Activated CD4-positive, alpha-beta T cell treated with anti-CD3 and anti-CD28 coated beads, Interleukin-2, amount 10 ng/mL, durations not matched to agents 7 days and 5 days (primary cell): ENCODE measurements at regions not wholly inside any gene's neighbourhood (a gene's known extent, or its start where the extent isn't known, plus 50 kb on each side); places are given as distances from the start of the nearest gene placed in this dataset.

Experiments
- CTCF ChIA-PET: fragments of 350-600 bp; sonication (Branson Sonifier 250); formaldehyde crosslinking; loops from one replicate; lab custom pipeline; 2021; ENCODE audit warnings: antibody characterized with exemption; lab: Charles Lee
- POLR2A ChIA-PET: fragments of 350-600 bp; sonication (Branson Sonifier 250); formaldehyde crosslinking; loops from one replicate; lab custom pipeline; 2021; ENCODE audit warnings: antibody characterized with exemption; lab: Charles Lee
- DNase-seq: peaks from one replicate; pipeline ENCODE4 v3.0.0-alpha.2; 2020
- H3K27ac Mint-ChIP-seq: one replicate; pipeline ENCODE4 v1.8.0; 2021; ENCODE audit warnings: mild to moderate bottlenecking, moderate library complexity, mixed read lengths
- H3K27me3 Mint-ChIP-seq: one replicate; pipeline ENCODE4 v1.8.0; 2021; ENCODE audit warnings: mixed read lengths
- H3K36me3 Mint-ChIP-seq: one replicate; pipeline ENCODE4 v1.8.0; 2021; ENCODE audit warnings: low read depth, mixed read lengths
- H3K4me1 Mint-ChIP-seq: one replicate; pipeline ENCODE4 v1.8.0; 2021; ENCODE audit warnings: mixed read lengths
- H3K4me3 Mint-ChIP-seq: one replicate; pipeline ENCODE4 v1.8.0; 2021; ENCODE audit warnings: mild to moderate bottlenecking, moderate library complexity, mixed read lengths
- H3K9me3 Mint-ChIP-seq: one replicate; pipeline ENCODE4 v1.8.0; 2021; ENCODE audit warnings: mixed read lengths

DNA sequence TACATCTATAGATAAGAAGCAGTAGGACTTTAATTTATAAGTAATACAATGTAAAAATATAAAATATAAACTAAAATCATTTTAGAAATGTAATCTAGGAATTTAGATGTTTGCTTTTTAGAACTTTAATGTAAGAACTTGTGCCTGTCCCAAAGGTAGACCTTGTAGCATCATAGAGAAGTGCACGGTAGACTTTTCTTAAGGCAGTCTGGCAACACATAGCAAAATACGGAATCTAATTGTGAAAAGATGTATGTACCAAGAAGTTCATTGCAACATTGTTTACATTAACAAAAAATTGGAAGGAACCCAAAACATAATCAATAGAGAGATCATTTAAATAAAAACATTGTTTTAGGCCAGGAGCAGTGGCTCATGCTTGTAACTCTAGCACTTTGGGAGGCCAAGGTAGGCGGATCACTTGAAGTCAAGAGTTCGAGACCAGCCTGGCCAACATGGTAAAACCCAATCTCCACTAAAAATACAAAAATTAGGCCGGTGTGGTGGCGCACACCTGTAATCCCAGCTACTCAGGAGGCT, 84.6 kb upstream of the SMIM15 start:
- DNase-seq: no peak
- no peak overlapping the region for H3K4me3 Mint-ChIP-seq
- ChIA-PET POLR2A (no interaction called here), CTCF (no interaction called here)
- H3K4me1 Mint-ChIP-seq: no peaks in the 10 kb centered on the region
- H3K9me3 Mint-ChIP-seq: no peaks in the 10 kb centered on the region
- H3K27me3 Mint-ChIP-seq: peaks cover 2% of the 10 kb centered on the region
- no peaks in the 10 kb centered on the region for H3K36me3 Mint-ChIP-seq
- no peak overlapping the region for H3K27ac Mint-ChIP-seq

DNA sequence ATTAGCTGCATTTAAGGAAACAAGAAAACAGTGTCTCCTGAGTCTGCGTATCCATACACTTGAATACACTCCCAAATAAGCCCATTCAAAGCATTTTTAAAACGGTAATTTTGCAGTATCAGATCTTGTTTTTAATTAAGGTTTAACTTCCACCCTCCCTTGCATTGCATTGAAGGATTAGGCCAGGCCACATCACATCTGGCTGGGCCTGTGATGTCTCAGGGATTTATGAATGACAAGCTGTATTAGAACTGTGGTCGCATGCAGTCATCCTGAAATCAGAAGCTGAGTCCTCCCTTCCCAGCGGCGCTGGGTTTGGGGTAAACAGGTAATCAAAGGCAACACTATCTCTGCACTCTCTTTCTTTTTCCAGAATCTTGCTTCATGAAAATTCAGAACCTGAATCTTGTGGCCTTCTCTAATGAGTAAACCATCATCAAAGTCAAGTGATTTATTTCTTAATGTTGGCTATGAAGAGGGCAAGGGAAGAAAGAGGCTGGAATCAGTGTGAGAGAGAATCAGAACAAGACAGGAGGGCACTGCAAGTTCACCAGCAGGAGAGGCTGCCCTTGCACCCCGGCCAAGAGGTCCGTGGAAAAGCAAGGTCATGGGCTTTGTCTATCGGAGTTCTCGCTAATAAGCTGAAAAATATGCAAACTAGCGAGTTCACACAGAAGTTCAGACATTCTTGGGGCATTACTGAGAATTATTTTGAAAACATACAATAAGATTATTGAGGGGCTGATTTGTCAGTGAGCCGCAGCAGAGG, 80.0 kb upstream of the ZSWIM6 start:
- ChIA-PET POLR2A (no interaction called here), CTCF (no interaction called here)
- no peak for DNase-seq
- no peaks in the 10 kb centered on the region for H3K9me3 Mint-ChIP-seq
- H3K4me1 Mint-ChIP-seq: no peaks in the 10 kb centered on the region
- peaks cover 6% of the 10 kb centered on the region for H3K27me3 Mint-ChIP-seq
- no peak overlapping the region for H3K27ac Mint-ChIP-seq
- no peaks in the 10 kb centered on the region for H3K36me3 Mint-ChIP-seq
- H3K4me3 Mint-ChIP-seq: no peak overlapping the region

GRCh38 chr5:61252643-61252925, 79.5 kb upstream of the ZSWIM6 start:
- no peak for DNase-seq
- ChIA-PET POLR2A (no interaction called here), CTCF (no interaction called here)
- Mint-ChIP-seq H3K27ac (no peak overlapping the region), H3K9me3 (no peaks in the 10 kb centered on the region), H3K27me3 (peaks cover 6% of the 10 kb centered on the region), H3K36me3 (no peaks in the 10 kb centered on the region), H3K4me1 (no peaks in the 10 kb centered on the region), H3K4me3 (no peak overlapping the region)

GRCh38 chr5:61253547-61253946, 78.5 kb upstream of the ZSWIM6 start:
- Mint-ChIP-seq H3K4me3 (no peak overlapping the region), H3K9me3 (no peaks in the 10 kb centered on the region), H3K36me3 (no peaks in the 10 kb centered on the region), H3K27ac (no peak overlapping the region), H3K27me3 (peaks cover 6% of the 10 kb centered on the region), H3K4me1 (no peaks in the 10 kb centered on the region)
- ChIA-PET POLR2A (no interaction called here), CTCF (no interaction called here)
- DNase-seq: no peak

- H3K36me3 Mint-ChIP-seq: no peaks in the 10 kb centered on the region
- no peaks in the 10 kb centered on the region for H3K9me3 Mint-ChIP-seq
- ChIA-PET POLR2A (no interaction called here), CTCF (no interaction called here)
- no peak for DNase-seq
- peaks cover 6% of the 10 kb centered on the region for H3K27me3 Mint-ChIP-seq
- H3K27ac Mint-ChIP-seq: no peak overlapping the region
- H3K4me1 Mint-ChIP-seq: no peaks in the 10 kb centered on the region
- H3K4me3 Mint-ChIP-seq: no peak overlapping the region
Measured at GRCh38 chr5:61254969-61255555, 77.0 kb upstream of the ZSWIM6 start.

DNA sequence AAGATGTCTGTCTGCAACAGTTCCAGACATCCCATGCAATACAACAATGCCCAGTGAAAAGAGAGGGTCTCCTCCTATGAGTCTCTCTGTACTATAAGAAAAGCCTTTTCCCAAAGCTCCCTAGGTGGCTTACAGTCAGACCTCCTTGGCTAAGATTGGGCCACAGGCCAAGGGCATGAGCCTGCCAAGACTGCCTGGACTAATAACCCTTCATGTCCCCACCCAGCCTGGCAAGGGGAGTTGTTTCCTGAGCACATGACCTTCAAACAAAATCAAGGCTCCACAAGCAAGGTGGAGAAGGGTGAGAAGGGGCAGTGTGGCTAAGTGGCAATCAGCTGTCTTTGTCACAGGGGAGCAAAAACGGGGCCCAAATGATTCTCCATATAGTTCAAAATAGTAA, 75.6 kb upstream of the ZSWIM6 start:
- Mint-ChIP-seq H3K36me3 (no peaks in the 10 kb centered on the region), H3K27ac (no peak overlapping the region), H3K27me3 (peaks cover 6% of the 10 kb centered on the region), H3K4me1 (no peaks in the 10 kb centered on the region), H3K4me3 (no peak overlapping the region), H3K9me3 (no peaks in the 10 kb centered on the region)
- ChIA-PET POLR2A (no interaction called here), CTCF (interaction anchor here (0.6 to 0.7 kb wide), 2 partner anchors 17 to 309 kb away, joined by 4 to 6 read pairs; no protein-coding TSS in a partner anchor)
- no peak for DNase-seq

GRCh38 chr5:61257421-61257820, 74.6 kb upstream of the ZSWIM6 start:
- H3K36me3 Mint-ChIP-seq: no peaks in the 10 kb centered on the region
- no peaks in the 10 kb centered on the region for H3K9me3 Mint-ChIP-seq
- H3K27me3 Mint-ChIP-seq: peaks cover 10% of the 10 kb centered on the region
- no peaks in the 10 kb centered on the region for H3K4me1 Mint-ChIP-seq
- CTCF ChIA-PET: no interaction called here
- POLR2A ChIA-PET: no interaction called here
- H3K27ac Mint-ChIP-seq: no peak overlapping the region
- DNase-seq: no peak
- no peak overlapping the region for H3K4me3 Mint-ChIP-seq

- peaks cover 10% of the 10 kb centered on the region for H3K27me3 Mint-ChIP-seq
- H3K9me3 Mint-ChIP-seq: no peaks in the 10 kb centered on the region
- ChIA-PET POLR2A (no interaction called here), CTCF (no interaction called here)
- no peaks in the 10 kb centered on the region for H3K36me3 Mint-ChIP-seq
- no peak for DNase-seq
- no peak overlapping the region for H3K4me3 Mint-ChIP-seq
- no peak overlapping the region for H3K27ac Mint-ChIP-seq
- H3K4me1 Mint-ChIP-seq: peaks cover 5% of the 10 kb centered on the region
Measured at GRCh38 chr5:61261136-61261535, 70.9 kb upstream of the ZSWIM6 start.

DNA sequence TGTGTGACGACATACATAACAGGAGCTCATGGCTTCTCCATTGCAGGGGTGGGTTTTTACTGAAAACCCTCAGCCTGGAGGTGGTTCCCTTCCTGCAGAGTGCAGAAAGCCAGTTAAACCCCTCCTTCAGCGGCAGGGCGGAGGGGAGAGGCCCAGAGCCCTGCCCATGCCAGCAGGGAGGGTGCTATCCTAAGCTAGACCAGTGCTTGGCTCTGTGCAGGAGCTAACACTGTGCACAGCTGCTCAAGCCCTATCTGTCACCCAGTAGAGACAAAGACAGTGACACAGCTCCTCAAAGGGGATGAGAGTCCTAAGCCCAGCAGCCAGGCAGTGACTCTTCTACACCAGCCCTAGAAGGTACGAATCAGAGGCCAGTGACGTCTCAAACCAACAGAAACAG, 70.0 kb upstream of the ZSWIM6 start:
- POLR2A ChIA-PET: no interaction called here
- Mint-ChIP-seq H3K27ac (no peak overlapping the region), H3K27me3 (peaks cover 9% of the 10 kb centered on the region), H3K36me3 (no peaks in the 10 kb centered on the region), H3K4me1 (peaks cover 5% of the 10 kb centered on the region), H3K4me3 (no peak overlapping the region), H3K9me3 (no peaks in the 10 kb centered on the region)
- CTCF ChIA-PET: no interaction called here
- no peak for DNase-seq

DNA sequence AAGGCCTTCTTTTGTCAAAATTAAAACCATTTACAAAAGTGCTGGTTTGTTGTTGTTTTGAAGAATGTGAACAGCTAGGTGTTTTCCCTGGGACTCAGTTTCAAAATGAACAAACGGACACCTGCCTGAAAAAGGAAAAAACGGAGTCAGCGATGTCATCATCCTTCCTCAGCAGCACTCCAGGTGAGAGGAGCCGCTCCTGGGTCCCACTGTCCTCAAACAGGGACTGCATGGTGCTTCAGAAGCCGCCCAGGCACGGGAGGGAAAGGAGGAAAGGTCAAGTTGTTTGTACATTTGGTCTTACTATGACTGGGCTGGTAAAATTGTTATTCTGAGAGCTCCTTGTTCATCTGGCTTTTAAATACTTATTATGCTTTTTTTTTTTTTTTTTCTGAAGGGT, 69.0 kb upstream of the ZSWIM6 start:
- Mint-ChIP-seq H3K27me3 (peaks cover 13% of the 10 kb centered on the region), H3K4me3 (no peak overlapping the region), H3K36me3 (no peaks in the 10 kb centered on the region), H3K27ac (no peak overlapping the region), H3K9me3 (no peaks in the 10 kb centered on the region), H3K4me1 (peaks cover 5% of the 10 kb centered on the region)
- ChIA-PET CTCF (interaction anchor here (0.6 to 1.9 kb wide), 4 partner anchors 12 to 924 kb away, joined by 3 to 7 read pairs (median 4); no protein-coding TSS in a partner anchor), POLR2A (no interaction called here)
- no peak for DNase-seq

DNA sequence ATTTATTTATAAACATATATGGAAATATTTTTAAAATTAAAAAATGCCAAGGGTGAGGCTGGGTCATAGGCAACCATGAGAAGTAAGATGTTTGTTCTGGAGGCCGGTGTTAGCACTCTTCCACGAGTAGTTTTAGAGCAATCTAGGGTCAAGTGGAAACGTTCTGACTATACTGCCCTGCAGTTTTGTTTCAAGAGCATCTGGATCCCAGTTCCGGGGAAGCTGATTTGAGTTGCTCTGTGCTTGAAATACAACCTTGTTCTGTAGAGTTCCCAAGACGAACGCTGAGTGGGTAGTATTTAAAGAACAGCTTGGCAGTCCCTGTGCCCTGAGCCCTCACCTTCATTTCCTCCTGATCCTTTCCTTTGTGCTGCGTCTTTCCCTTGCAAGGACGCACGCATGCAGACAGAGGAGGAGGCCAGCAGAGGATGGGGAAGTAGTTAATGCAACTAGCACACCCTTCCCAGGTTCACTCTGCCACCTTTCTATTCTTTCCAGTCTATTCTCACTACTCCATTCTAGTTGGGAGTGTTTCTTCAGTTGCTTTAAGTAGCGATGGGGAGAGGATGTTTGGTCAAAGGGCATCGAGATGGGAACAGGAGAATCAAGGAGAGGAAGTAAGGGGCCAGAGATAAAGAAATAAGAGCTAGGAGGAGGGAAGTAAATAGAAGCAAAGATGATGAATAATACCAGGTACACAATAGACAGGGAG, 68.3 kb upstream of the ZSWIM6 start:
- Mint-ChIP-seq H3K27me3 (peaks cover 13% of the 10 kb centered on the region), H3K4me3 (no peak overlapping the region), H3K36me3 (no peaks in the 10 kb centered on the region), H3K27ac (no peak overlapping the region), H3K4me1 (peaks cover 5% of the 10 kb centered on the region), H3K9me3 (no peaks in the 10 kb centered on the region)
- DNase-seq: no peak
- POLR2A ChIA-PET: no interaction called here
- CTCF ChIA-PET: interaction anchor here (1.6 to 1.9 kb wide), 2 partner anchors 11 to 14 kb away, joined by 4 read pairs; no protein-coding TSS in a partner anchor

- ChIA-PET POLR2A (no interaction called here), CTCF (interaction anchor here (0.6 to 1.9 kb wide), 3 partner anchors 10 to 106 kb away, joined by 4 to 5 read pairs (median 4); no protein-coding TSS in a partner anchor)
- H3K36me3 Mint-ChIP-seq: no peaks in the 10 kb centered on the region
- no peak overlapping the region for H3K27ac Mint-ChIP-seq
- peaks cover 13% of the 10 kb centered on the region for H3K27me3 Mint-ChIP-seq
- peaks cover 11% of the 10 kb centered on the region for H3K4me1 Mint-ChIP-seq
- H3K4me3 Mint-ChIP-seq: no peak overlapping the region
- DNase-seq: no peak
- H3K9me3 Mint-ChIP-seq: no peaks in the 10 kb centered on the region
Measured at GRCh38 chr5:61264273-61264661, 67.8 kb upstream of the ZSWIM6 start.

- POLR2A ChIA-PET: no interaction called here
- Mint-ChIP-seq H3K9me3 (no peaks in the 10 kb centered on the region), H3K27ac (no peak overlapping the region), H3K27me3 (peaks cover 9% of the 10 kb centered on the region), H3K4me1 (peaks cover 17% of the 10 kb centered on the region), H3K4me3 (no peak overlapping the region), H3K36me3 (no peaks in the 10 kb centered on the region)
- CTCF ChIA-PET: interaction anchor here (1.8 kb wide), 1 partner anchor 10 kb away, joined by 5 read pairs; no protein-coding TSS in a partner anchor
- DNase-seq: no peak
Measured at GRCh38 chr5:61267116-61267515, 64.9 kb upstream of the ZSWIM6 start.
